NCI-H1417 (cell line): ENCODE measurements at regions not wholly inside any gene's neighbourhood (a gene's known extent, or its start where the extent isn't known, plus 50 kb on each side); places are given as distances from the start of the nearest gene placed in this dataset.
"Not testable (repeated sequence)": the region's sequence is repeated elsewhere in the genome, so short reads cannot be mapped to it uniquely, and the experiment has no call there.

Experiments used
- DNase-seq, 3 experiments: peaks; one replicate each; lab custom pipeline; 2025; lab: John Stamatoyannopoulos, UW

DNA sequence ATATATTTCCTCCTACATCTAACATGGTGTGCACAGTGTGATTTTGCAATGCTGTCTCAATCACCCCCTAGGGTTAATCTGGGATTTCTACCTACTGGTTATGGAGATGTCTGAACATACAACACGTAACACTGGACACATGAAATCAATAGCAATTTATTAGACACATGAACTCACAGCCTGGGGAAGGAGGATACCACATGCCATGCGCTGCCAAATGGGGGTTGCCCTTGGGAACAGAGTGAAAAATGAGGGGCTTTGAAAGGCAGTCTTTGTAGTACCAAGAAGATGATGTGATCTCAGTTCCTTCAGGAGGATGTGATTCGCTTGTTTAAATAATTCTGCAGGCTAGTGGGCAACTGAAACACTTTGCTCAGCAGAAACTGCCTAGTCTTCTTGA is 253.6 kb upstream of the LRRC4C start:
- no peak for DNase-seq

DNA sequence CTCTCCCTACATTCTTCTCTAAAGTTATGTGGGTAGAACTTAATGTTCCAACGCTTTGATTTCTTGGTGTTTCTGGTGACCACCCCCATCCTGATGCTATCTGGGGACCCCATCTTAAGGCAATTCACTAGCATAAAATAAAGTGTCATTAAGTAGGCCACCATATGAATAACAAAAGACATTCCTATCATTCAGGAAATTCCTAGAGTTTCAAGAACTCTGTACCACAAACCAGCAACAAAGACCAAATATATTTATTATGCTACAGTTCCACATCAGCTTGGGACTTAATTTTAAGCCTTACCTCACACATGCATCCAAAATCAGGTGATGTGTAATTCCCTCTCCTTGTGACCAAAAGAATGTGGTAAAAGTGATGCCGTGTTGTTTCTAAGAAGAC is 254.6 kb upstream of the LRRC4C start:
- DNase-seq = no peak

DNA sequence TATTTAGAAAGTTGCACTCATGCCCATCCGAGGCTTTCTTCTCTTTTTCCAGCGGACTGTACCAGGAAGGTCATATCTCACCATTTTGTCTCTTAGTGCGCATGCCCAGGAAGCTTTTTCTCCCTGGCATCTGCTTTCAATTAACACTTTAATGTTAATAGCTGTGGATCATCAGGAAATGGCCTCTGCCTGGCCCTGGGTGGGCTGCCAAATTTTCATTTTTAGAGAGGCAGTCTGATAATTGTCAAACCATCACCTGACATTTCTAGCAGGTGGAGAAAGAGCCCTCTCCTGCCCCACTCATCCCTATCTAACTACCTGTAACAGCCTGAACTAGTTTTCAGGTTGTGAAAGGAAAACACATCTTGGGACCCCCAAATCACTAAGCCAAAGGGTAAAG is 257.4 kb upstream of the LRRC4C start:
- DNase-seq = no peak

DNA sequence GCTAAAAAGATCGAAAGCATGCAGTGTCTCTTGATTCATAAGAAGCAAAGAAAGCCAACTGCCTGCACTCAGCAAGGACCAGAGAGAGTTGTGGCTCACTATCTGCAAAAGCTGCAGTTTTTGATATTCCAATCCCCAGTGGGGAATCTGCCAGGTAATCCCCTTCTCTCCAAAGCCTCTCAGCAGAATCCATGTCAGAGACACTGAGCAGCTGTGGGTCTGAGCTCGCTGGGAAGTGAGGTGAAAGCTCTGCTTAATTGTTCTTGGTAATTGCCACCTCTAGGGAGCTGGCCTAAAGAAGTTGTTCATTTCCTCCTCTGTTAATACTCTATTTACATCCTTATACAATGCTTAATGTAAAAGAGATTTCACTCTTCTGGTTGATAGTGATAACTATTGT is 261.3 kb upstream of the LRRC4C start:
- DNase-seq = no peak

DNA sequence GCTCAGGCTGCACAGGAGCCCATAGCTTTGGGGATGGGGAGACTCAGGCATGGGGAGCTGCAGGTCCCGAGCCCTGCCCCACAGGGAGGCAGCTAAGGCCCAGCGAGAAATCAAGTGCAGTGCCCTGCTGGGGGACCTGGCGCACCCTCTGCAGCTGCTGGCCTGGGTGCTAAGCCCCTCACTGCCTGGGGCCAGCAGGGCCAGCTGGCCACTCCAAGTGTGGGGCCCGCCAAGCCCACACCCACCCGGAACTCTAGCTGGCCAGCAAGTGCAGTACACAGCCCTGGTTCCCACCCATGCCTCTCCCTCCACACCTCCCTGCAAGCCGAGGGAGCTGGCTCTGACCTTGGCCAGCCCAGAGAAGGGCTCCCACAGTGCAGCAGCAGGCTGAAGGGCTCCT is 268.7 kb upstream of the LRRC4C start:
- not testable (repeated sequence) for DNase-seq

DNA sequence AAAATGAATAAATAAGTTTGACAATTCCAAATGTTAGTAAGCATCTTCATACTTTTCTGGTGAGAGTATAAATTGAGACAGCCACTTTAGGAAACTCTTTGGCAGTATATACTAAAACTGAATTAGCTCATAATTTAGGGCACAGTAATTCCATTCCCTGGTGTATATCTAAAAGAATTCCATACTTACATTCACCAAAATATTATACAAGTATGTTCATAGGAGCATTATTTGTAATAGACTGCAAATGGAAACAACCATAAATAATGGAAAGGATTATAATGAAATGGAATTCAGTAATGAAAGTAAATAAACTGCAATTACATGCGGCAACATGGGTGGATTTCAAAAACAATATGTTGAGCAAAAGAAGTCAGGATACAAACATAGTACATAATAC is 315.8 kb upstream of the LRRC4C start:
- no peak for DNase-seq

DNA sequence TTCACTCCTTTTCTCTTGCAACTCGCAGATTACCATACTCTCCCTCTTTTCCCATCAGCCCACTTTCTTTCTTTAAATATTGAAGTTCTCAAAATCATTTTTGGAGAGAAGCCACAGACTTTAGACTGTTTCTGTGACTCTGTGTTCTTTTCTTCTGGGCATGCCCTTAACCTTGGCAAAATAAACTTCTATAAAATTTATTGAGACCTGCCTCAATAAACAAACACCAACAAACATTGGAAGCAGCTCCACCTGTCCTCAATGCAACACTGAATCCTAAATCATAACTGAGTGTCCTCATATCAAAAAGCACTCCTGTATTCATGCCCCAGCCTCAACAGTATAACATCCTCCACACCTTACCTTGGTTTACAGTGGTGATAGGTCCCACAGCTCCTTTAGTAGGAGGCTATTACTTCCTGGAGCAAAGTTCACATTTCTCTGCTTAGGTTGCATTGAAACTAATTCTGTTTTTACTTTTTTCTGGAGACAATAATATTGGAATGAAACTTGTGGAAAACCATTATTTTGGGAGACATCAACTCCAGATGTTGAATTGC is 320.0 kb upstream of the LRRC4C start:
- DNase-seq = no peak

DNA sequence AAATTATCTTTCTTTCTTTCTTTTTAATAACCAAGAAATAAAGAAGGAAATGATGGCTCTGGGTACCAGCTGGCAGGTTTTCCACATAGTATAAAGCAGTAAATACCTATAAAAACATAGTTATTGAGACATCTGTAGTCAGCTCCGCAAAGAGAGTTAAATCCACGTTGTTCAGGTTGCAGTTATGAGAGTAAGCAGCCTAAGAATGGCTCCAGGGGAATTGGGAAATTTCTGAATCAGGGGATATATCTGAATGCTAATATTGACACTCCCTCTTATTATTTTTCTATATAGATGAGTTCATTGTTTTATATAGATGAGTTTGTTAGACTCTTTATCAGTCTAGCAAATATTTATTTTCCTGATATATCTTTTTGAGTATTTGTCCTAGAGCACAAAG is 322.0 kb upstream of the LRRC4C start:
- DNase-seq = no peak

DNA sequence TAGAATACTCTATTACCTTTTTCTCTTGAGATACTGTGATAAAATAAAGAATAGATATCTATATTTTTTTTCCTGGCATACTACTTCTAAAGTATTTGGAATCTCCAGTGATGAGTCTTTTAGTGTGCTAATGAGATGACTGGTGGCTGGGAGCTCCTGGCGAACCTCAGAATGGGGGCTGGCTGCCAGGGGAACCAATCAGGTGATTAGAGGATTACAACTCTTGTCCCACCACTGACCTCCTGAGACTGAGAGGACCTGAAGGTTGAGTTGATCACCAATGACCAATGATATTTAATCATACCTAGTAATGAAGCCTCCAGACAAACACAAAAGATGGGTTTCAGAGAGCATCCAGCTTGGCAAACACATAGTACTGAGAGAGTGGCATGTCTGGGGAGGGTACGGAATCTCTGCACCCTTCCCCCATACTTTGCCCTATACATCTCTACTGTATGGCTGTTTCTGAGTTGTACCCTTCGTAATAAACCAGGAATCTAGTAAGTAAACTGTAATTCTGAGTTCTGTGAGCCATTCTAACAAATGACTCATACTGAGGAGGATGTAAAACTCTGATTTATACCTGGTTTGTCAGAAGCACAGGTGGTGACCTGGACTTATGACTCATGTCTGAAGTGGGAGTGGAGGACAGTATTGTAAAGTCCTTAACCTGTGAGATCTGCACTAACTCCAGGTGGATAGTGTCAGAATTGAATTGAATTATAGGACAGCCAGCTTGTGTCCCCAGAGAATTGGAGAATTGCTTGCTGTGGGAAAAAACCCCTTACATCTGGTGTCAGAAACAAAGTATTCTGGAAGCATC is 325.3 kb upstream of the LRRC4C start:
- peak in 1 of 3 experiments; percentile 55 for DNase-seq

DNA sequence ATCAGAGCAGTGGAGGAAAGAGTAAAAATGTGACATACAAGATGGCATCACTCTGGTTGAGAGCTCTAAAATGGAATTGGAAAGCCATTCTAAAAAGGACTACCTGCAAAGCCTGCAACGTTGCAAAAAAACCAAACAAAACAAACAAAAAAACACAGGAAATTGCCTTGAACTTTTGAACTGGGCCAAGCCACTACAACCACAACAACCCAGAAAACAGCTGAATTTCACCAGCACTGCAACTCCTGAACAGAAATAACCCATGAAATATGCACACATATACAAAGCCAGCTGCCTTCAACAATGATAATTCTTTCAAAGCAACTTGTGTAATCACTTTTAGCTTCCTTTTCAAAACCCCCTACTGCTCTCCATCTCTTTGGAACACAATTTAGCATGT is 326.6 kb upstream of the LRRC4C start:
- no peak for DNase-seq

DNA sequence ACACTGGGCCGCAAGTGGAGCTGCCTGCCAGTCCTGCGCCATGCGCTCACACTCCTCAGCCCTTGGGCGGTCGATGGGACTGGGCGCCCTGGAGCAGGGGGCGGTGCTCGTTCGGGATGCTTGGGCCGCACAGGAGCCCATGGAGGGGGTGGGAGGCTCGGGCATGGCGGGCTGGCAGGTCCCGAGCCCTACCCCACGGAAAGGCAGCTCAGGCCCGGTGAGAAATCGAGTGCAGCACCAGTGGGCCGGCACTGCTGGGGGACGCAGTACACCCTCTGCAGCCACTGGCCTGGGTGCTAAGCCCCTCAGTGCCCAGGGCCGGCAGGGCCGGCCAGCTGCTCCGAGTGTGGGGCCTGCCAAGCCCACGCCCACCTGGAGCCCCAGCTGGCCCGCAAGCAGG is 328.7 kb upstream of the LRRC4C start:
- DNase-seq = no peak

DNA sequence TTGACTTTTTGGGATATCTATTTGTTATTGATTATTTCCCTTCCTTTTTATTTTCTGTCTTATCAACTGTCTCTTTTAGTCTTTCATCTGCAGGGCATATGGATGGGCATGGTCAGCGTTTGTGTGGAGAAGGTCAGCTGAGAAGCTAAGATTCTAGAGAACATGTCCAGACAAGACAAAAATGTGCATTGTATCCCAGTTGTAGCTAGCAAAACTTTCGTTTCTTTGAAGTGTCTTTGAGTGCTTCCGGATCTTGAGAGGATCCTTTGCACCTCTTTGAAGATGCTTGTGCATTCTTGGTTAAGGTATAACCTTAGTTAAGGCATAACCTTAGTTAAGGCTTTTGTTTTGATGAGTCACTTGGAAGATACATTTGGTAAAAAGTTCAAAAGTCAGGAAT is 329.9 kb upstream of the LRRC4C start:
- no peak for DNase-seq

DNA sequence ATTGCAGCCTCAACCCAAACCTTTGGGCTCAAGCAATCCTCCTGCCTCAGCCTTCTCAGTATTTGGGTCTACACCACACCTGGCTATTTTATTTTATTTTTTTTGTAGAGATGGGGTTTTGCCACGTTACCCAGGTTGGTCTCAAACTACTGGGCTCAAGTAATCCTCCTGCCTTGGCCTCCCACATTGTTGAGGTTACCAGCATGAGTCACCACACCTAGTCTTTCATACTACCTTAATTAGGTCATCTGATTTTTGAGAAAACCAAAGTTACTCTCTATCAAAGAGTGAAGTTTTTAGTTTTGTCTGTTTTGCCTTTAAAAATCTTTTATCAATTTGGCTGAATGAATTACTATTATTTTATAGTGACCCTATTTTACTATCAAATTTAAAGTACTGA is 335.6 kb upstream of the LRRC4C start:
- DNase-seq = no peak

DNA sequence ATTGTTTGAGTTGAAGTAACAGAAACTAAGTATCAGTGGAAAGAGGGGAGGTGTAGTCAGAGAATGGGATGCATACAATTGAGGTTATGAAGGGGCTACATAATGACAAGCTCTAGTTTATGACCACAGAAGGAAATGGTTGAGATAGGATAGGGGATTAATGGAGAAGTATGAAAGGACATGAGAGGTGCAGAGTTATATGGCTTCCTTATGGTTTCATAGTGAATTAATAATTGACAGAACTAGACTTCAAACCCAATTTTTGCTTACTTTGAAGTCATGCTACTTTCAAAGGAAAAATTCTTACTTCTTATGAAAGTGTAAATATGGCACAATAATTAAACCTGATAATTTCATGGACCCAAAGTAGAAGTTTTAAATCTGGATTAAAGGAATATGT is 340.3 kb upstream of the LRRC4C start:
- DNase-seq = no peak

DNA sequence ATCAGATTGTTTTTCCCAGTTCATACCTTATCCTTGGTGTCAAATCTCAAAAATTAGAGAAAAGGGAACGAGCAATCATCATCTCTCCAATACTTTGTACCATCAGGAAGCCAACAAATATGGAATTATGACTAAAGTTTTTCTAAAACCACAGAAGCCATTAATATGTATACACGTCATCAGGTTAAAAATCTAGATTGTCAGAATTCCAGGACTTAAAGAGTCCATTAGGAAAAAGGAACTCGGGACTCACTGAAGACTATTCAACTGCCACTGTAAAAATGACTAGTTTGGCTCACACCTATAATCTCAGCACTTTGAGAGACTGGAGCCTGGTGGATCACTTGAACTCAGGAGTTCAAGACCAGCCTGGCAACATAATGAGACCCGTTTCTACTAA is 344.4 kb upstream of the LRRC4C start:
- no peak for DNase-seq

DNA sequence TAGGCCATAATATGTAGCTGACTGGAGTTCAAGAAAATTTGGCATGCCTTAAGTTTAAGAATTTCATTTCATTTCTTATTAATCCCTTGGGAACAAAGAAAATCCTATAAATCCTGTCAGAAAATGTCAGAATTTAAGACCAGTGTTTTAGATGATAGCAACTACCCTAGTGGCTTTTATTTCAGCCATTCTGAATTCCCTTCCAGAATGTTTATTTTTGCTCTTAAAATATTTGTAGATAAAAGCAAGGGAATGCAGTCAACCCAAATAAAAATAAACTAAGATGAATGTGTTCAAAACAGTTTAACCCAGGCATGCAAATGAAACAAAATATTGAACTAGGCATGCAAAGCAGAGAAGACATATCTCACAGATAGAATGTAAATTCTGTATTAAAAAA is 356.9 kb upstream of the LRRC4C start:
- no peak for DNase-seq

DNA sequence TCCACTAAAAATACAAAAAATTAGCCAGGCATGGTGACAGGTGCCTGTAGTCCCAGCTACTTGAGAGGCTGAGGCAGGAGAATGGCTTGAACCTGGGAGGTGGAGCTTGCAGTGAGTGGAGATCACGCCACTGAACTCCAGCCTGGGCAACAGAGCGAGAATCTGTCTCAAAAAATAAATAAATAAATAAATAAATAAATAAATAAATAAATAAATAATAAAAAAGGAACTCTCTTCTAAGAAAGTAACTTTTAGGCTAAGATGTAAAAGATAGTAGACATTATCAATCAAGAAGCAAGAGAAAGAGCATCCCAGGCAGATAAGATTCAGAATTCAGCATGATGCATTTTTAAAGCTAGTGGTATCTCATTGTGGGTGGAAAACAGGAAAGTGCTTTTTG is 364.8 kb upstream of the LRRC4C start:
- DNase-seq = not testable (repeated sequence)

DNA sequence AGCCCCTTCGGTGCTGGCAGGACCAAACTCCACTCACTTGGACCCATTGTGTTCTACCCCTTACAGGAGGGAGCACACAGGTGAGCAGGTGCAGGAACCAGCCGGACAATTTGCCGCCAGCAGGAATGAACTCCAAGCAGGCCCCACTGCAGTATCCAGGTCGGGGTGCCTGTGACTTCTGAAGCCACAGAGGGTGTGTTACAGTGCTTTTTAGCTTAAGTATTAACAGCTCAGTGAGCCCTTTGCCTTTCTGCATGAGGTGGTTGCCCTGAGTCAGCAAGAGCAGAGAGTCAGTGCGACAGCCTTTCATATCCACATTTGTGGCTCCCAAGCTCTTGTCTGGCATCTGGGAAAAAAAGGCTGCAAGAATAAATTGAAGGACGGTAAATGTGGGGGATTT is 366.6 kb upstream of the LRRC4C start:
- no peak for DNase-seq

DNA sequence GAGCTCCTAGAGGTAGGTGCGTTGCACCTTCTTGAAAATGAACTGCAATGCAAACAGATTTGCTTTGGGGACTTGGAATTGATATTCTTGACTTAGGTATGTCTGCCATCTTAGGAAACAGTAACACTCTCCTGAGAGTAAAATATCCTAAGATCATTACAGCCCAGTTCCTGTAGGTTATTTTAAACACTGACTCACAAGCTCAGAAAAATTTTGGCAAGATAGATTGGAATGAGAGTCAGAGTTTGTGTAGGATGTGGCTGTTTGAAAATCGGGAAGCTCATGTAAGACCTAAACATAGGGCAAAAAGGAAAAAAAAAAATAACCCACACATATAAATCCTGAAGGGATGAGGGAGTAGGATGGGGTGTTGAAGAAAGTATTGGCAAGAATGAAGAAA is 377.0 kb upstream of the LRRC4C start:
- DNase-seq = no peak

DNA sequence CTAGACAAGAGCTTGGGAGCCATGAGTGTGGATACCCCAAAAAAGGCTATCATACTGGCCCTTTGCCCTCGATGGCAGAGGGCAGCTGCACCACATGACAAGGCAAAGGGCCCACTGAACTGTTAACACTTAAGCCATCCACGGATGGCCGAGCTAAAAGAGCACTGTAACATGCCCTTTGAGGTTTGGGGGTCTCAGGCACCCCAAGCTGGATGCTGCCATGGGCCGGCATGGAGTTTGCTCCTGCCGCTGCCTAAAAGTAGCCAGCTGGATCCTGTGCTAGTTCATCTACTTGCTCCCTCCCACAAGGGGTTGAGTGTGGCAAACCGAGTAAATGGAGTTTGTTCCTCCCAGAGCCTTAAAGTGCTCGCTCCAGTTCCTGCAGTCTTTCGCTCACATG is 383.2 kb upstream of the LRRC4C start:
- DNase-seq = no peak

DNA sequence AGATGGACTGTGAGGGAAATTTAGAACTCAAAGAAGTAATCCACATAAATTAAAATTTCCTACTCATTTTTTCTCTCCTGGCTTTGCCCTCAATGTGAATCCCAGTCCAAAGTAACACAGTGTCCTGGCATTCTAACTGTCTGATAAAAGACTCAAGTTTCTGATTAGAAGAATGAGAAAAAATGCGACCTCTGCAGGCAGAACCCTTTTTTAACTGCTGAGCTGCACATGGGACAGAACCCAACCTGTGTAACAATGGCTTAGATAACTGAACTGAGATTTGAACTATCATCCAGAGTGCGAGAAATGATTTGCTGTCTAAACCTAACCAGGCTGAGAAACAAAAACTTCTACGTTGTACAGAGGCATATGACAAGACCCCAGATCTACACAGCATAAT is 385.6 kb upstream of the LRRC4C start:
- DNase-seq = no peak

DNA sequence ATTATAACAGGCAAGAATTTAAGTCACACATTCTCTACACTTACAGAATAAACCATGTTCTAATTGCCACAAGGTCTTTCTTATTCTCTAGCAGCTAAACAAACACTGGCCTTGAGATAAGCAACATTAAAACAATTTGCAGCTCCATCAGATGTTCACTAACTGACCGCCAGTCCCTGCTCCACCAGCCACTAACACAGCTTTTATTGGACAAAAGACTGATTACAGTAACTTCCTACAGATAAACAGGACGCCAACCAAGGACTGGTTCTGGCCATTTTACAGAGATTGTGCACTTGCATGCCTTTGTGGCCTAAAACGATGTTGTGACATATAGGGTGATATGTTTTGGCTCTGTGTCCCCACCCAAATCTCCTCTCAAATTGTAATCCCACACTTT is 388.9 kb upstream of the LRRC4C start:
- no peak for DNase-seq

DNA sequence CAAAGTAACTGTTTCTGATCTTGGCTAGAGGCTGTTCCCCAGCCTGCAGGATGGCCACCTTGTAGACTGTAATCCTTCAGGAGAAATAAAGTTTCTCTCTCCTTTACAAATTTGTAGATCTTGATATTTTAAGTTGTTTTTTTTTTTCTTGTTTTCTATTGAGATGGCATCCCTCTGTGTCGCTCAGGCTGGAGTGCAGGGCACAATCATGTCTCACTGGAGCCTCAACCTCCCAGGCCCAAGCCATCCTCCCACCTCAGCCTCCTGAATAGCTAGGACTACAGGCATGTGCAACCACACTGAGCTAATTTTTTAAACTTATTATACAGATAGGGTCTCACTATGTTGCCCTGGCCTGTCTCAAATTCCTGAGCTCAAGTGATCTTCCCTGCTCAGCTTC is 389.8 kb upstream of the LRRC4C start:
- DNase-seq = no peak

DNA sequence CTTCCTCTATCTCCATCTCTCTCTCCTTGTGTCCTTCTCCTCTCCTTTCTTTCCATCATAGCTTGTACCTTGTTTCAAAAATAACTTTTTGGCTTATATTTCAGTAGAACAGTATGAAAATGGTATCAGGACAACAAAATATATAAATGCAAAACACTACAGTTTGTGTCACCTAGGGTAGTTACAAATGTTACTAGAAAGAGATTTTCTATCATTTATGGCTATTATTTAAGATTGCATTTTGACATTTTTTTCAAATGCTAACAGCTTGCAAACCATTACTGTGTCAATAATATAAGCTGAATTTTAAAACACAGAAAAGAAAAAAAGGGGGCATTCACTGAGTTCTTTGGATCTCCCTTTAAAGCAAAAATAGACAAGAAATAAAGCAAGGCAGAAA is 392.3 kb upstream of the LRRC4C start:
- no peak for DNase-seq
